Small intestine (tissue), 7 donors: ENCODE measurements at regions not wholly inside any gene's neighbourhood (a gene's known extent, or its start where the extent isn't known, plus 50 kb on each side); places are given as distances from the start of the nearest gene placed in this dataset.
"Not testable (repeated sequence)": the region's sequence is repeated elsewhere in the genome, so short reads cannot be mapped to it uniquely, and the experiment has no call there.

Experiments
- DNase-seq, 2 donors: peaks; one replicate each; pipeline versions ENCODE4 v3.0.0 to v3.0.0-alpha.2; 2013
- FAIRE-seq: peaks from 2 replicates; lab custom pipeline; 2012; peaks lifted over from hg19 to GRCh38; lab: Jason Lieb, UNC
- H3K27ac ChIP-seq, 3 donors: one replicate each; pipeline ENCODE4 v1.5.1; 2013; ENCODE audit warnings: low read length in 2 of 3, mild to moderate bottlenecking in 2 of 3, control low read depth in 1 of 3, inconsistent platforms in 1 of 3, low read depth in 1 of 3, moderate library complexity in 1 of 3
- H3K27me3 ChIP-seq, 3 donors: one replicate each; pipeline ENCODE4 v1.6.1; 2013; ENCODE audit warnings: low read length in 3 of 3, inconsistent platforms in 1 of 3; ENCODE audit not compliant: control insufficient read depth in 3 of 3, insufficient read depth in 3 of 3
- H3K36me3 ChIP-seq, 3 donors: one replicate each; pipeline ENCODE4 v1.6.1; 2013; ENCODE audit warnings: low read length in 3 of 3, inconsistent platforms in 1 of 3, low read depth in 1 of 3, mild to moderate bottlenecking in 1 of 3, moderate library complexity in 1 of 3; ENCODE audit not compliant: control insufficient read depth in 3 of 3, insufficient read depth in 2 of 3
- H3K4me1 ChIP-seq, 3 donors: one replicate each; pipeline ENCODE4 v1.6.1; 2013; ENCODE audit warnings: low read length in 2 of 3, inconsistent platforms in 1 of 3, low read depth in 1 of 3, mild to moderate bottlenecking in 1 of 3, moderate library complexity in 1 of 3; ENCODE audit not compliant: control insufficient read depth in 3 of 3, insufficient read depth in 2 of 3
- H3K4me3 ChIP-seq, 3 donors: one replicate each; pipeline ENCODE4 v1.5.1; 2013; ENCODE audit warnings: low read length in 3 of 3, control low read depth in 1 of 3, inconsistent platforms in 1 of 3, low read depth in 1 of 3, mild to moderate bottlenecking in 1 of 3, moderate library complexity in 1 of 3
- H3K9me3 ChIP-seq, 2 donors: one replicate each; pipeline ENCODE4 v1.6.1; 2013; ENCODE audit warnings: low read depth in 1 of 2, low read length in 1 of 2; ENCODE audit not compliant: control insufficient read depth in 2 of 2, insufficient read depth in 1 of 2
- WGBS, 3 donors: extraction: QIAGEN DNeasy Blood & Tissue Kit; methylation state at CpG; one replicate each; pipeline ENCODE4 v1.1.7; 2013; 5-methylcytosine and 5-hydroxymethylcytosine counted together
- donor health status: healthy with polysubstance abuse.
- donor health status: control.
- donor health status: control.
- donor health status: Bipolar disorder and iron deficiency.
- donor health status: healthy.

GRCh38 chr4:127383666-127384065 is 249.1 kb upstream of the INTU start:
- no peaks in the 10 kb centered on the region for H3K9me3 ChIP-seq
- no peak overlapping the region for H3K4me3 ChIP-seq
- FAIRE-seq: no peak
- DNase-seq: no peak
- H3K4me1 ChIP-seq: no peaks in the 10 kb centered on the region
- H3K27ac ChIP-seq: no peak overlapping the region
- H3K27me3 ChIP-seq: no peaks in the 10 kb centered on the region
- no peaks in the 10 kb centered on the region for H3K36me3 ChIP-seq

GRCh38 chr4:127394516-127394915 is 238.2 kb upstream of the INTU start:
- 54 to 74% (median 74%) methylated on average over 2 of the region's 2 CpGs for WGBS, 3 donors

GRCh38 chr4:127400276-127400675 is 232.5 kb upstream of the INTU start:
- DNase-seq (no peak), FAIRE-seq (no peak)
- Histone ChIP-seq H3K9me3 (no peaks in the 10 kb centered on the region), H3K27me3 (no peaks in the 10 kb centered on the region), H3K4me3 (no peak overlapping the region), H3K4me1 (no peaks in the 10 kb centered on the region), H3K27ac (no peak overlapping the region), H3K36me3 (no peaks in the 10 kb centered on the region)
- WGBS, 3 donors: 83 to 88% (median 86%) methylated on average over 5 of the region's 5 CpGs

More at GRCh38 chr4:127394516-127394915, 238.2 kb upstream of the INTU start:
- H3K36me3 ChIP-seq: no peaks in the 10 kb centered on the region
- no peak overlapping the region for H3K27ac ChIP-seq
- no peaks in the 10 kb centered on the region for H3K4me1 ChIP-seq
- DNase-seq (no peak), FAIRE-seq (no peak)
- no peaks in the 10 kb centered on the region for H3K27me3 ChIP-seq
- H3K9me3 ChIP-seq: no peaks in the 10 kb centered on the region
- no peak overlapping the region for H3K4me3 ChIP-seq

GRCh38 chr4:127400731-127401346 is 231.9 kb upstream of the INTU start:
- Histone ChIP-seq H3K27ac (no peak overlapping the region), H3K36me3 (no peaks in the 10 kb centered on the region), H3K9me3 (no peaks in the 10 kb centered on the region), H3K4me3 (no peak overlapping the region), H3K4me1 (no peaks in the 10 kb centered on the region), H3K27me3 (no peaks in the 10 kb centered on the region)
- 0 to 18% (median 3%) methylated on average over 1 of the region's 1 CpG for WGBS, 3 donors
- peak; percentile 40 to 46 for DNase-seq
- FAIRE-seq: no peak

GRCh38 chr4:127403471-127404084 is 229.2 kb upstream of the INTU start:
- peaks cover 0 to 5% of the 10 kb centered on the region in 2 donors for H3K9me3 ChIP-seq
- WGBS, 3 donors: 46 to 73% (median 63%) methylated on average over 2 of the region's 2 CpGs
- peak in 1 of 2 donors; percentile 2 for DNase-seq
- FAIRE-seq: no peak
- H3K27me3 ChIP-seq: no peaks in the 10 kb centered on the region
- H3K4me3 ChIP-seq: no peak overlapping the region
- no peaks in the 10 kb centered on the region for H3K36me3 ChIP-seq
- no peak overlapping the region for H3K27ac ChIP-seq
- H3K4me1 ChIP-seq: no peaks in the 10 kb centered on the region

- DNase-seq: no peak
- Histone ChIP-seq H3K27ac (no peak overlapping the region), H3K27me3 (no peaks in the 10 kb centered on the region), H3K4me1 (no peaks in the 10 kb centered on the region), H3K4me3 (no peak overlapping the region), H3K9me3 (peaks cover 0 to 8% of the 10 kb centered on the region in 2 donors), H3K36me3 (no peaks in the 10 kb centered on the region)
- 74 to 90% (median 81%) methylated on average over 1 of the region's 1 CpG for WGBS, 3 donors
- FAIRE-seq: no peak
Observed at GRCh38 chr4:127406187-127406586, 226.6 kb upstream of the INTU start.

- not testable (repeated sequence) for DNase-seq, H3K27ac ChIP-seq, FAIRE-seq, H3K27me3 ChIP-seq, H3K36me3 ChIP-seq, H3K4me3 ChIP-seq, H3K4me1 ChIP-seq, H3K9me3 ChIP-seq
- WGBS, 3 donors: 46 to 76% (median 47%) methylated on average over 9 of the region's 9 CpGs
Observed at GRCh38 chr4:127407572-127407971, 225.2 kb upstream of the INTU start.

- no peak for DNase-seq
- Histone ChIP-seq H3K9me3 (peaks cover 0 to 8% of the 10 kb centered on the region in 2 donors), H3K4me1 (no peaks in the 10 kb centered on the region), H3K27ac (no peak overlapping the region), H3K4me3 (no peak overlapping the region), H3K27me3 (no peaks in the 10 kb centered on the region), H3K36me3 (no peaks in the 10 kb centered on the region)
- no peak for FAIRE-seq
- 66 to 86% (median 69%) methylated on average over 3 of the region's 3 CpGs for WGBS, 3 donors
Observed at GRCh38 chr4:127410201-127410600, 222.6 kb upstream of the INTU start.

- DNase-seq: no peak
- FAIRE-seq: no peak
- 45 to 68% (median 53%) methylated on average over 2 of the region's 2 CpGs for WGBS, 3 donors
Observed at GRCh38 chr4:127410644-127411043, 222.1 kb upstream of the INTU start.

More at GRCh38 chr4:127410644-127411043, 222.1 kb upstream of the INTU start:
- H3K27ac ChIP-seq: no peak overlapping the region
- peaks cover 0 to 8% of the 10 kb centered on the region in 2 donors for H3K9me3 ChIP-seq
- no peak overlapping the region for H3K4me3 ChIP-seq
- H3K27me3 ChIP-seq: no peaks in the 10 kb centered on the region
- H3K4me1 ChIP-seq: no peaks in the 10 kb centered on the region
- no peaks in the 10 kb centered on the region for H3K36me3 ChIP-seq
